ENCODE measurements at regions not wholly inside any gene's neighbourhood (a gene's known extent, or its start where the extent isn't known, plus 50 kb on each side); places are given as distances from the start of the nearest gene placed in this dataset.

GRCh38 chr6:113633638-113634037, 223.5 kb upstream of the MARCKS start:
- no peak for TF ChIP-seq POLR2A (IDR thresholded peaks at IDR 0.05)
- TF ChIP-seq CTCF (IDR thresholded peaks at IDR 0.05): no peak

All from esophagus squamous epithelium (tissue), 4 donors.